ENCODE measurements at regions not wholly inside any gene's neighbourhood (a gene's known extent, or its start where the extent isn't known, plus 50 kb on each side); places are given as distances from the start of the nearest gene placed in this dataset.

DNA sequence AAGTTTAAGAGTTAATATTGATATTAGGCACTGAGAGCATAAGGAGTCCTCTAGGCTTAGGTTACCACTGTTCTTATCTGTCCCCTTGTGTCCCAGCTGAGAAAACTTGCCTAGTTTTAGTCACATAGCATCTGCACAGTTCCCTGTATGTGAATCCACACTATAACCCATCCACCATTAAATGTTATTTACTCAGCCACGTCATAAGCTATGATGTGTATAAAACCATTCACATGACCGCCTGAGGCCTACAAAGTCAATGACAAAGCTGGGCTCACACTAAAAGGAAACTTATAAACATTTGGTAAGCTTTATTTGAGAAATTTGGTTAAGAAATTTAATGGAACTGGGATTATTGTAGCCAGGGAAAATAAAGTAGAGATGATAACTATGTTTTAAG is 59.2 kb upstream of the TFAP2D start:
- no peak for DNase-seq

DNA sequence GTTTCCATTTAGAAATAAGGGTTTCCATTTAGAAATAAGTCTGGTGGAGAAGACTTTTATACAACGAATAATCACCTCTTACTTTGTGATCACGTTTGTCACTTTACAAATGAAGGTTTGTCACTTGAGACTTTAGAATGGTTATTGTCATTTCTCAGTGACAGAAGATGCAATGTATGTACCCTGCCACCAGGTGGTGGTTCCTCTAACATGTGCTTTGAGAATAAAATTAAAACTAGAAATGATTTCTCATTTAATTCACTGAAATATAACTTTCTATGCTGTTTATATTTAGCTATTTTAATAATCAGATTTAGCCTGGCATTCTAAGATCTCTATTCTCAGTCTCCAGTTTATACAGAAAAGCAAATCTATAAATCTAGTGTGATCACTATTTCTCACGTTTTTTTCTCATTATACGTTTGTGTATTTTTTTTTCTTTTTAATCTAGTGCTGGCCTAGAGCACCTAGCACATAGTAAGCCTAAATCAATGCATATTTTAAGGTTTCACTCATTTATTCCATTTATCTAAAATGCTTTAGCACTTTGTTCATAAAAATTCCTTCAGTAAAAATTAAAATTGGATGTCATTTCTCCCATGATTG is 57.4 kb upstream of the TFAP2D start:
- no peak for DNase-seq

DNA sequence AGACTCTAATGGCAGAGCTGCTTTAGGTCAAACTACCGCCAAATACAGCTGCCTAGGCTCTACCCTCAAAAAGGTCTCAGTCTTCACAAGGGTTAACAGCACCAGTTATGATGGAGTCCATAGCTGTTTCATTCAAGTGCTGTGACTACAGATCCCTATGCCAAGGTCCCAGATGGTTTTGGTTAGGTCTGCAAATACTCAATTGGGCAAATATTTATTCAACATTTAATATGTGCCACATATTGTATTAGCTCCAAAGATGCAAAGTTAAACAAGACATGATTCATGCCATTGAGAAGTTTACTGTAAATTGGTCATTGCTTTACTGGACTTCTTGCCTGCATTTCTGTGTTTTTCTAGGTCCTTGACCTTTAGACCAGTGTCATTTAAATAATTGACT is 55.8 kb upstream of the TFAP2D start:
- no peak for DNase-seq

DNA sequence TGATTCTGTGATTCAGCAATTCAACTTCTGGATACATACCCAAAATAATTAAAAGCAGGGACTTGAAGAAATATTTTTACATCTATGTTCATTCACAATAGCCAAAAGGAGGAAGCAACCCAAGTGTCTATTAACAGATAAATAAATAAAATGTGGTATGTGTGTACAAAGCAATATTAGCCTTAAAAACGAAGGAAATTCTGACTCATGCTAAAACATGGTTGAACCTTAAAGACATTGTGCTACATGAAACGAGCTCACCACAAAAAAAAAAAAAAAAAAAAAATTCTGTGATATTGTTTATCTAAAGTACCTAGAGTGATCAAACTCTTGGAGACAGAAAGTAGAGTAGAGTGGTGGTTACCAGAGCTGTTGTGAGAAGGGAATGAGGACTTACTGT is 54.8 kb upstream of the TFAP2D start:
- DNase-seq, result no peak

DNA sequence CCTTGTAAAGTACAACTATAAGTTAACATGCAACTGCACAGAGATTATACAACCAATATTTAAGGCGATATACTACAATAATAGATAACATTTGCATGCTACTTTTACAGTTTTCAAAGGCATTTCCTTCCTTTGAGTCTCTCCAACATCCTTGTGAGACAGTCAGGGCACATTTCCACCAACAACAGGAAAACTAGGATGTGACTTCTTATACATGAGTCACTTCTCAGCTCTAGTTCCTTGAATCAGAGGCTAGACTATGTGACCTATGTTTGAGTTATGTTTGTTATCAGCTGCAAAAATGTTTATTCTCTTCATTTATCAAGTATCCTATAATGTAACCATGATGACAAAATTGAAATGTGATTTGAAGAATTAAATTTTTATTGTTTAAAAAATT is 51.7 kb upstream of the TFAP2D start:
- no peak for DNase-seq

All from NCI-H1417 treated with DMSO at 0.1 percent for 48 hours (cell line).